C4-2B (cell line): ENCODE measurements at regions not wholly inside any gene's neighbourhood (a gene's known extent, or its start where the extent isn't known, plus 50 kb on each side); places are given as distances from the start of the nearest gene placed in this dataset.

ENCODE experiments used
- CTCF ChIP-seq: fragments of 450-650 bp; conservative IDR thresholded peaks from 2 replicates; pipeline ENCODE4 v1.5.1; 2017; ENCODE audit warnings: mild to moderate bottlenecking
- ZFX ChIP-seq: fragments of 450-650 bp; IDR thresholded peaks from 2 replicates; pipeline ENCODE4 v1.6.1; 2017

DNA sequence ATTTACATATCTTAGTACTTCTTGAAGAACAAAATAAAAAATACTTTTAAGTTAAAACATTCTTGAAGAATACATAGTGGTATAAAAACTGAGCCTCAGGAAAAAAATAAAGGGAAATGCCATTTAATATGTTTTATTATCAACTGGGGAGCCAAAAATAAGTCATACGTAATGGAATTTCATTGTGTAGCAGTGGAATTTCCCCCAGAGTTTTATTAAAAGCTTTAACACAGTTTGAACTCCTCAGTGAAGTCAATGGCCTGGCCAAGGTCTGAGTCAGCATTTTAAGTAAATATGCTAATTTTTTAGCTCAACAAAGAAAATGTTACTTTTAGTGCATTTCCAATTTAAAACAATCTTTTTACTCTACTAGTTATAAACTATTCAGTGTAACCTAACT, 350.1 kb upstream of the ATP2B1 start:
- no peak for TF ChIP-seq CTCF
- no peak for TF ChIP-seq ZFX
